Astrocyte (in vitro differentiated cells and primary cell): ENCODE measurements at regions not wholly inside any gene's neighbourhood (a gene's known extent, or its start where the extent isn't known, plus 50 kb on each side); places are given as distances from the start of the nearest gene placed in this dataset.

Experiments used
- DNase-seq: peaks from one replicate; pipeline ENCODE4 v3.0.0-alpha.2; 2010; ENCODE audit warnings: low read depth
- FAIRE-seq: peaks from 2 replicates; lab custom pipeline; 2011; peaks lifted over from hg19 to GRCh38; lab: Jason Lieb, UNC
- H2AFZ ChIP-seq: 2 replicates; pipeline ENCODE4 v1.6.0; 2012; ENCODE audit warnings: low read depth, low read length, inconsistent platforms
- H3K27ac ChIP-seq: 2 replicates; pipeline ENCODE4 v1.5.1; 2011; ENCODE audit warnings: low read depth, low read length, inconsistent platforms
- H3K27me3 ChIP-seq: 2 replicates; pipeline ENCODE4 v1.6.0; 2011; ENCODE audit warnings: low read length, inconsistent platforms; ENCODE audit not compliant: insufficient read depth
- H3K36me3 ChIP-seq: 2 replicates; pipeline ENCODE4 v1.5.1; 2011; ENCODE audit warnings: low read length, inconsistent platforms; ENCODE audit not compliant: insufficient read depth
- H3K4me1 ChIP-seq: 2 replicates; pipeline ENCODE4 v1.5.1; 2011; ENCODE audit warnings: low read length, inconsistent platforms; ENCODE audit not compliant: insufficient read depth
- H3K4me2 ChIP-seq: 2 replicates; pipeline ENCODE4 v1.6.0; 2012; ENCODE audit warnings: low read length, inconsistent platforms
- H3K4me3 ChIP-seq: 2 replicates; pipeline ENCODE4 v1.5.1; 2011; ENCODE audit warnings: low read depth, mild to moderate bottlenecking, low read length, inconsistent platforms; ENCODE audit not compliant: insufficient read depth
- H3K79me2 ChIP-seq: 2 replicates; pipeline ENCODE4 v1.6.0; 2012; ENCODE audit warnings: mild to moderate bottlenecking, low read length, inconsistent platforms; ENCODE audit not compliant: insufficient read depth
- H3K9ac ChIP-seq: 2 replicates; pipeline ENCODE4 v1.6.0; 2012; ENCODE audit warnings: mild to moderate bottlenecking, low read length, inconsistent platforms
- H3K9me3 ChIP-seq: 2 replicates; pipeline ENCODE4 v1.5.1; 2012; ENCODE audit warnings: low read depth, mild to moderate bottlenecking, low read length, inconsistent platforms; ENCODE audit not compliant: insufficient read depth
- H4K20me1 ChIP-seq: 2 replicates; pipeline ENCODE4 v1.6.0; 2012; ENCODE audit warnings: low read length, inconsistent platforms; ENCODE audit not compliant: insufficient read depth
- H3K27ac Mint-ChIP-seq: one replicate; pipeline ENCODE4 v1.8.0; 2021; ENCODE audit warnings: mild to moderate bottlenecking, mixed read lengths; ENCODE audit not compliant: unreplicated experiment
- H3K27me3 Mint-ChIP-seq: one replicate; pipeline ENCODE4 v1.8.0; 2021; ENCODE audit warnings: low read depth, mixed read lengths; ENCODE audit not compliant: unreplicated experiment
- H3K36me3 Mint-ChIP-seq: one replicate; pipeline ENCODE4 v1.8.0; 2021; ENCODE audit warnings: low read depth, mixed read lengths; ENCODE audit not compliant: unreplicated experiment
- H3K4me1 Mint-ChIP-seq: one replicate; pipeline ENCODE4 v1.8.0; 2021; ENCODE audit warnings: low read depth, mixed read lengths; ENCODE audit not compliant: unreplicated experiment
- H3K4me3 Mint-ChIP-seq: one replicate; pipeline ENCODE4 v1.8.0; 2021; ENCODE audit warnings: mild to moderate bottlenecking, moderate library complexity, mixed read lengths; ENCODE audit not compliant: unreplicated experiment
- H3K9me3 Mint-ChIP-seq: one replicate; pipeline ENCODE4 v1.8.0; 2021; ENCODE audit warnings: mild to moderate bottlenecking, mixed read lengths; ENCODE audit not compliant: unreplicated experiment
- EZH2 ChIP-seq: IDR thresholded peaks from 2 replicates; pipeline ENCODE4 v1.6.1; 2012; ENCODE audit warnings: mild to moderate bottlenecking, low read length, inconsistent platforms; ENCODE audit not compliant: insufficient read depth
- TF ChIP-seq, protein P1 (sequence below): IDR thresholded peaks from 2 replicates; pipeline ENCODE4 v1.5.1; 2011; ENCODE audit warnings: low read depth, mild to moderate bottlenecking, inconsistent platforms, low read length, moderate library complexity; ENCODE audit not compliant: insufficient read depth

DNA sequence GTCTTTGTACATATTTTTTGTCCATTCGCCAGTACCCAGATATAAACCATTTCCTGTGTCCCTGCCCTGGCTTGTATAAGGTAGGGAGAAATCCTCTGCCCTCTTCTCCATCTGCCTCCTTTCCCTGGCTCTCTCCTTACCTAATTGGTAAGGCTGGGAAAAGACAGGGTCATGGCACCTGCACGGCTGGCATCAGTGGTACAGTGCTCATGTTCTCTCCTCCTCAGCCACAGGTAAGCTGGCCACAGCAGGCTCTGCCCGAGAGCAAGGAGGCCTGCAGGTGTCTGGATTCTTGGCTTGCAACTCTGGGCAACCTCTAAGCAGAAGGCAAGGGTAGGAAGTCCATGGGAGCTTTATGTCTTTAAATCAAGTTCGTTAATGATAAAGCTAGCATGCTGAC, 419.9 kb downstream of the BUD13 start:
- Histone ChIP-seq H3K9ac (no peak overlapping the region), H3K27me3 (no peaks in the 10 kb centered on the region), H3K27ac (no peak overlapping the region), H3K4me3 (no peak overlapping the region), H3K79me2 (no peaks in the 10 kb centered on the region), H3K9me3 (no peaks in the 10 kb centered on the region), H3K4me2 (no peak overlapping the region), H4K20me1 (no peaks in the 10 kb centered on the region), H2AFZ (no peak overlapping the region), H3K4me1 (no peaks in the 10 kb centered on the region), H3K36me3 (no peaks in the 10 kb centered on the region)
- Mint-ChIP-seq H3K36me3 (no peaks in the 10 kb centered on the region), H3K4me1 (no peaks in the 10 kb centered on the region), H3K9me3 (peaks cover 9% of the 10 kb centered on the region), H3K4me3 (no peak overlapping the region), H3K27me3 (peaks cover 44% of the 10 kb centered on the region), H3K27ac (no peak overlapping the region)
- TF ChIP-seq, protein P1, sequence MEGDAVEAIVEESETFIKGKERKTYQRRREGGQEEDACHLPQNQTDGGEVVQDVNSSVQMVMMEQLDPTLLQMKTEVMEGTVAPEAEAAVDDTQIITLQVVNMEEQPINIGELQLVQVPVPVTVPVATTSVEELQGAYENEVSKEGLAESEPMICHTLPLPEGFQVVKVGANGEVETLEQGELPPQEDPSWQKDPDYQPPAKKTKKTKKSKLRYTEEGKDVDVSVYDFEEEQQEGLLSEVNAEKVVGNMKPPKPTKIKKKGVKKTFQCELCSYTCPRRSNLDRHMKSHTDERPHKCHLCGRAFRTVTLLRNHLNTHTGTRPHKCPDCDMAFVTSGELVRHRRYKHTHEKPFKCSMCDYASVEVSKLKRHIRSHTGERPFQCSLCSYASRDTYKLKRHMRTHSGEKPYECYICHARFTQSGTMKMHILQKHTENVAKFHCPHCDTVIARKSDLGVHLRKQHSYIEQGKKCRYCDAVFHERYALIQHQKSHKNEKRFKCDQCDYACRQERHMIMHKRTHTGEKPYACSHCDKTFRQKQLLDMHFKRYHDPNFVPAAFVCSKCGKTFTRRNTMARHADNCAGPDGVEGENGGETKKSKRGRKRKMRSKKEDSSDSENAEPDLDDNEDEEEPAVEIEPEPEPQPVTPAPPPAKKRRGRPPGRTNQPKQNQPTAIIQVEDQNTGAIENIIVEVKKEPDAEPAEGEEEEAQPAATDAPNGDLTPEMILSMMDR, result no peak
- TF ChIP-seq EZH2, result no peak
- DNase-seq (no peak), FAIRE-seq (no peak)

DNA sequence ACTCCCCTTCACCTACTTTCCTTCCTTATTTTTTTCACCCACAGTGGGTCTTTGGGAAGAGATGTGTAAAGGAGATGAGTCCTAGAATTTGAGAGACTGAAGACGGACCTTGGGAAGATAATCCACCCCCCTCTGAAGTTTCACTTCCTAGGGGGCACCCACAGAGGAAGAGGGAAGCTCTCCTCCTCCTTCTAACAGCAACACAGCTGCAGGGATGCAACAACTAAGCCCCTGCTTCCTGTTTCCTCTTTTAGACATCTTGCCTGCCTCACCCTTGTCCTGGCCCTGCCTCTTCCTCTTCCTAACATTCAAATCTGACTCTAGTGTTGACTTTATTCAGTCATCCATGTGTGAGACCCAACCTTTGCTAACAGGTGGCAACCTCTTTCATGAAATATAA, 424.6 kb downstream of the BUD13 start:
- no peak overlapping the region for H3K9ac ChIP-seq
- no peaks in the 10 kb centered on the region for H3K9me3 ChIP-seq
- no peaks in the 10 kb centered on the region for H3K4me1 Mint-ChIP-seq
- H3K36me3 Mint-ChIP-seq, result no peaks in the 10 kb centered on the region
- no peaks in the 10 kb centered on the region for H3K36me3 ChIP-seq
- no peaks in the 10 kb centered on the region for H3K27me3 ChIP-seq
- no peak overlapping the region for H3K4me2 ChIP-seq
- H3K27me3 Mint-ChIP-seq, result peaks cover 18% of the 10 kb centered on the region
- H2AFZ ChIP-seq, result no peak overlapping the region
- no peaks in the 10 kb centered on the region for H3K4me1 ChIP-seq
- no peaks in the 10 kb centered on the region for H3K79me2 ChIP-seq
- H4K20me1 ChIP-seq, result no peaks in the 10 kb centered on the region
- no peak overlapping the region for H3K4me3 Mint-ChIP-seq
- no peak overlapping the region for H3K27ac Mint-ChIP-seq
- no peak overlapping the region for H3K27ac ChIP-seq
- H3K9me3 Mint-ChIP-seq, result peaks cover 7% of the 10 kb centered on the region
- DNase-seq (no peak), FAIRE-seq (no peak)
- H3K4me3 ChIP-seq, result no peak overlapping the region
- TF ChIP-seq, protein P1, result no peak
- no peak for TF ChIP-seq EZH2

GRCh38 chr11:116345575-116345974, 427.2 kb downstream of the BUD13 start:
- no peak overlapping the region for H3K4me3 ChIP-seq
- DNase-seq (no peak), FAIRE-seq (no peak)
- no peaks in the 10 kb centered on the region for H3K79me2 ChIP-seq
- H3K4me1 Mint-ChIP-seq, result no peaks in the 10 kb centered on the region
- H3K9ac ChIP-seq, result no peak overlapping the region
- H3K27me3 ChIP-seq, result no peaks in the 10 kb centered on the region
- no peak overlapping the region for H3K27ac ChIP-seq
- H3K9me3 ChIP-seq, result no peaks in the 10 kb centered on the region
- H3K36me3 Mint-ChIP-seq, result no peaks in the 10 kb centered on the region
- H3K27ac Mint-ChIP-seq, result no peak overlapping the region
- no peaks in the 10 kb centered on the region for H3K4me1 ChIP-seq
- no peaks in the 10 kb centered on the region for H3K36me3 ChIP-seq
- no peak overlapping the region for H3K4me2 ChIP-seq
- TF ChIP-seq EZH2, result no peak
- TF ChIP-seq, protein P1, result no peak
- peaks cover 22% of the 10 kb centered on the region for H3K27me3 Mint-ChIP-seq
- H2AFZ ChIP-seq, result no peak overlapping the region
- no peaks in the 10 kb centered on the region for H4K20me1 ChIP-seq
- no peak overlapping the region for H3K4me3 Mint-ChIP-seq
- H3K9me3 Mint-ChIP-seq, result peaks cover 10% of the 10 kb centered on the region
